Glomerular visceral epithelial cell (primary cell): ENCODE measurements at regions not wholly inside any gene's neighbourhood (a gene's known extent, or its start where the extent isn't known, plus 50 kb on each side); places are given as distances from the start of the nearest gene placed in this dataset.

Experiments
- DNase-seq: peaks from one replicate; pipeline ENCODE4 v3.0.0-alpha.2; 2016; ENCODE audit errors: extremely low spot score

DNA sequence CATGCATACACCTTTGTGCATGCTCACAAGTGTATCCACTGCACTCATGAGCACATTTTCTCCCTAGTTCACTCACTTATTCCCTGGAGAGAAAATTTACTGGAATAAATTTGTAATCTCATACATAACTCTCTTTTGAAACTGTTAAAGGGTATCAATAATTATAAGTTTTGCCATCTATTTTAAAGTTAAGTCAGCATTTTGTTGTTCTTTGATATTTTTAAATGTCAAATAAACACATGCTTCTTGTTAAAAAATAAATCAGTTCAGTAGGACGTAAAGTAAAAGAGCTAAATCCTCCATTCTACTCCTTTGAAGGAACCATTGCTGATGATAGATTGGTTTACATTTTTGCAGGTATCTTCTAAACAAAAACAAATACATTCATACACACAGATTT lies 522.1 kb downstream of the NR4A2 start:
- DNase-seq, result no peak

GRCh38 chr2:155802888-155803287 lies 529.6 kb downstream of the NR4A2 start:
- no peak for DNase-seq

DNA sequence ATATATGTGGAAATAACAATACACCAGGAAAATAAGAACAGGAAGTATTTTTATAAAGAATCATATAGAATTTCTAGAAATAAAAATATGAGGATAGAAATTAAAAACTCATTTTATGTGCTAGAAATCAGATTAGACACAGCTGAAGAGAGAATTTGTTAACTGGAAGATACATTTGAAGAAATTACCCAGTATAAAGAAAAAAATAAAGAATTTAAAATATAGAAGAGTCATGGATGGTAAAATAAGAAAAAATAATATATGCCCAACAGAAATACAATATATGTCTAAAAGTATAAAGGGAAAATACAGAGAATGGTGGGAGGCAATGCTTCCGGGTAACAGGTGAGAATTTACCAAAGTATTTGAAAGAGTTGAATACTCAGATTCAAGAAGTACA lies 539.9 kb downstream of the NR4A2 start:
- no peak for DNase-seq

DNA sequence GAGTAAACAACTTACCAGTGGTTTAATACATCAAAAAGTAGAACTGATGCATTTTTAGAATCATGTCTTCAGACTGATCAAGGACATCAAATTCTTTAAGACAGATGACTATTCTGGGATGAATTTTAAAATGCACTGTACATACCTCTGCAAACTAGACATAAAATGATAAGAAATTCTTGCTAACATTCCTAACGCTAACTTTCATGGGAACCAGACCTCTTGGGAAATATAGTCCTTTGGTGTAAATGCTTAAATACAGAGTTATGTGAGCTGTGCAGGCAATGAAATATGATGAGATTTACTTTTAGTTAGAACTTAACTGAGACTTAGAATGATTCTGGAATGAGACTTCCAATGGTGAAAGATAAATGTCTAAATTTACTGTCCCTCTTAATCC lies 562.0 kb downstream of the NR4A2 start:
- DNase-seq, result no peak

DNA sequence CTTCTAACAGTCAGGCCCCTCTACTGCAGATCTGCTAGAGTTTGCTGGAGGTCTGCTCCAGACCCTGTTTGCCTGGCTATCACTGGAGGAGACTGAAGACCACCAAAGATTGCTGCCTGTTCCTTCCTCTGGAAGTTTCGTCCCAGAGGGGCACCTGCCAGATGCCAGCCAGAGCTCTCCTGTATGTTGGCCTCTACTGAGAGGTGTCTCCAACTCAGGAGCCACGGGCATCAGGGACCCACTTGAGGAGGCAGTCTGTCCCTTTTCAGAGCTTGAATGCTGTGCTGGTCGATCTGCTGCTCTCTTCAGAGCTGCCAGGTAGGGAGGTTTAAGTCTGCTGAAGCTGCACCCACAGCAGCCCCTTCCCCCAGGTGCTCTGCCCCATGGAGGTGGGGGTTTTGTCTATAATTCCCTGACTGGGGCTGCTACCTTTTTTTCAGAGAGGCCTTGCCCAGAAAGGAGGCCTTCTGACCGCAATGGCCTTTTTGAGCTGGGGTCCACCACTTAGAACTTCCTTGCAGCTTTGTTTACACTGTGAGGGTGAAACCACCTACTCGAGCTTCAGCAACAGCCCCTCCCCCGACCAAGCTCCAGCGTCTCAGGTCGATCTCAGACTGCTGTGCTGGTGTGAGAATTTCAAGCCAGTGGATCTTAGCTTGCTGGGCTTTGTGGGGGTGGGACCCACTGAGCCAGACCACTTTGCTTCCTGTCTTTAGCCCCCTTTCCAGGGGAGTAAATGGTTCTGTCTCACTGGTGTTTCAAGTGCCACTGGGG lies 566.0 kb downstream of the NR4A2 start:
- no peak for DNase-seq

DNA sequence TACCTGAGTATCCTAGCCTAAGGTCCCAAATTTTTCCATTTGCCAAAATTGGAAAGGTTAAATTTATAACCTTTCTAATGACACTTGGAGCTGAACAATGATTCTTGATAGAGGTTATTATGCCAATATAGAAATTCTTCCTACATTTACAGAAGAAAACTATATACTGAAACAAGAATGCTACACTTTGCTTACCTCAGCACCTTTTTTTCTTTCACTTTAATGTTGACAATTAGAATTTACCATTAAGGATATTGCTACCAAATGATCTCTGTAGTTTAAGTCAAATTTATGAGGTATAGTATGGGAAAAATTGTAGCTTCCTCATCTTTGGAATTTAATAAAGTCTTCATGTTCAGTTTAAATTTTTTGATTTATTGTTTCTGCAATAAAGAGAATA lies 577.0 kb downstream of the NR4A2 start:
- DNase-seq, result no peak

DNA sequence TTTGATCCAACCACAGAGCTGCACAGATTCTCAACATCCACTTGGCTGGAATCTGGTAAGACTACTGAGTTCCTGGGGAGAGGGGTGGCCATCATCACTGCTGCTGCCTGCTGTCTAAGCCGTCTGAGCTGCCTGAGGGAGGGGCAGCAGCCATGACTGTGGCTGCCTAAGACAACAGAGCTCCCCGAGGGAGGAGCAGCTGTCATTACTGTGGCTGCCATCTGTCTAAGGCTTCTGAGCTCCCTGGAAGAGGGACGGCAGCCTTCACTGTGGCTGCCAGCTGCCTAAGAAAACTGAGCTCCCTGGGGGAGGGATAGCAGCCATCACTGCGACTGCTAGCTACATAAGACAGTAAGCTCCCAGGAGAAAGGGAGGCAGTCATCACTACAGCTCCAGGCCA lies 584.4 kb downstream of the NR4A2 start:
- no peak for DNase-seq

DNA sequence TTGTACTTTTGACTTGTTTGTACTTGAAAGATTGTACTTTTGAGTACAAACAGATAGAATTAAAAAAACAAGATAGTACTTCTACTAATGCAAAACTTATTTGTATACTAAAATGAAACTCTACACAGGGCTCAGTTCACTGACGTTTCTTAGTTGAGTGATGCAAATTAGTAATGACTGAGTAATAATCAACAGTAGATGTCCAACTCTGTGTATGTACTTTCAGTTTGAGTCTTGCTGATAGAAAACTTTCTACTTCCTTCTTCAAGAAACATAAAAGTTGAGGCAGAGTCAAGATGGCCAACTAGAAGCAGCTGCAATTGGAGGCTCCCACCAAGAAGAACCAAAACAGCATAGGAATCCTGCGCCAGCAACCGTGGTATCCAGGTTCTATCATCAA lies 585.0 kb downstream of the NR4A2 start:
- no peak for DNase-seq

GRCh38 chr2:155733091-155733853 lies 599.2 kb downstream of the NR4A2 start:
- no peak for DNase-seq

- peak; percentile 16 for DNase-seq
Observed at GRCh38 chr2:155730804-155731203, 601.7 kb downstream of the NR4A2 start.

DNA sequence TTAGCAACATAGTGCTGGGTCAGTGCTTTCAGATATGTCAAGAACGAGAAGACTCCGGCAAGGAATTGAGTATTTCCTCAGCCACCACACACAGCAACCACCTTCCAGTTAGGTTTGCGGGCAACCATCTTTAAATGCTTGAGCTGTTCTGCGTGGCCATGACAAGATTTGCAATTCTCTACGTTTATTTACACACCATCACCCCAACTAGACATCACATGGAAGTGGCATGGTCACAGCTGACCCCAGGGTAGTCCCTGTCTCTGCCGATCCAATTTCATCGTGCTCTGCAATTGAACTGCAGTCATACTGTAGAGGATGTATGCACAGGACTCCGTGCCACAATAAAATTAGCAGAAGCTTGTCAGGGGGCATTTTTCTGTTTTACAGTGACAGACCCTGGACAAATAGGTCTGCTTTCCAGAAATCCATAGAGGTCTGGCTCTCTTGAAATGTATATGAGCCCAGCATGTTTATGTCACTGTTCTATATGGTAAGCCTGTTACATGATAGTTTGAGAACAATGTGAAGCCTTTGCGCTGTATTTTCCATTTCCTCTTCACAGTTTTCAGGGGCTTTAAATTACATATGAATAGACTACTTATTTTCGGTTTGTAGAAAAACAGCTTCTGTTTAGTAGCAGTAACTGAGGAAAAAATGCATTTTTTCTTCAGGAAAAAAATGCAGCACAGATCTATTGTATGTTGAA lies 605.2 kb downstream of the NR4A2 start:
- no peak for DNase-seq

GRCh38 chr2:155722290-155722689 lies 610.2 kb downstream of the NR4A2 start:
- DNase-seq, result no peak

GRCh38 chr2:155715705-155716104 lies 616.8 kb downstream of the NR4A2 start:
- DNase-seq, result no peak

GRCh38 chr2:155714983-155715382 lies 617.5 kb downstream of the NR4A2 start:
- no peak for DNase-seq

DNA sequence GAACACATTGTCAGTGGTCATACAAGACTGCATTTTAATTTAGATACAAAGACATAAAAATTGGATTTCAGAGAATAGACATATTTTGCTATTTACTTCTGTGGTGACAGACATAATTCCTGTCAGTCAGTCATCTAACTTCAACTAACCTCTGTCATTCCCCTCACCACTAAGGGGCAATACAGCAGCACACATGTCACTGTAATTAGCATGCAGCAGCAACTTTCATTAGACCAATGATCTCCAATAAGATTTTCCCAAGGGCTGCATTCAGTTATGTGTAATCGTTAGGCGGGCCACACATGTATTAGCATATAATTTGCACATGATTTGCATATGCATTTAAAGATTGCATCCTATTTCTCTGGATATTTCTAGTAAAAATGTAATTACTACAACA lies 624.5 kb downstream of the NR4A2 start:
- no peak for DNase-seq

- DNase-seq, result no peak
Observed at GRCh38 chr2:155703917-155704316, 628.6 kb downstream of the NR4A2 start.

GRCh38 chr2:155703048-155703447 lies 629.5 kb downstream of the NR4A2 start:
- no peak for DNase-seq

GRCh38 chr2:155701721-155702120 lies 630.8 kb downstream of the NR4A2 start:
- DNase-seq, result no peak

- no peak for DNase-seq
Observed at GRCh38 chr2:155696571-155696970, 636.0 kb downstream of the NR4A2 start.

DNA sequence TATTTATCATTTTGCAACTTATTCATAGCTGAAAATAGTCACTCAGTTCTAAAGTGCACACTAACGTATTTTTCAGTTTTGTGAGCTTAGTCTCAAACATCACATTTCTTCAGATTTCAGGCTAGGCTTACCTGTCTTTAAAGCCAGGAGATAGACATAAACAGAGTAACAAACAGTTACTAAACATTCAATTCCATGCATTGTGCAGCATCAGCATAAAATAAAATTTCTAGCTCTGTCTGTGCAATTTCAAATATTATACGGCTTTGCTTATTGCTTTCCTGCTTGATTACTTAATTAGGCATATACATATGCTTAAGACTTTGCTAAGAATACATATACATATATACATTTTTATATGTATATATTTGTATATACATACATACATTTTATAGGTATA lies 637.0 kb downstream of the NR4A2 start:
- DNase-seq, result no peak

- DNase-seq, result no peak
Observed at GRCh38 chr2:155692856-155693255, 639.7 kb downstream of the NR4A2 start.

DNA sequence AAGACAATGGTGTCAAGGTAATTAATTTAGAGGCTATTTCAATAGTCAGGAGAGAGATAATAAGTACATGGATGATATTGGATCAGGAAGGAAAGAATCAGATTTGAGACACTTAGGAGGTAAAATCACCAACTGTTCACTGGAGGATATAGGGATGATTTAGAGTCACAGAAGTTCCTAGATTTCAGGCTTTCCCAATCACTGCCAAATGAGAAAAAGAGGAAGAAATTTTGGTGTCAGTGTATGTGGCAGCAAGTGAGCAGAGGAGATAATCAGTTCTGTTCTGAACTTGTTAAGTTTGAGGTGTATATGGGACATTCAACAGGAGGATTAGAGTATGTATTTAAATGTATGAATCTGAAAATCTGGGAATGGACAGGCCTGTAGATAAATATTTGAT lies 640.4 kb downstream of the NR4A2 start:
- DNase-seq, result no peak

- no peak for DNase-seq
Observed at GRCh38 chr2:155690785-155691184, 641.7 kb downstream of the NR4A2 start.
